Activated CD8-positive, alpha-beta T cell treated with anti-CD3 and anti-CD28 coated beads, Interleukin-2, amount 10 ng/mL, durations not matched to agents 7 days and 5 days (primary cell): ENCODE measurements at regions not wholly inside any gene's neighbourhood (a gene's known extent, or its start where the extent isn't known, plus 50 kb on each side); places are given as distances from the start of the nearest gene placed in this dataset.

Source experiments
- ATAC-seq: fragments of 150-1000 bp; cut with Tn5 transposase; one replicate; pipeline ENCODE4 v1.10.0; 2021; ENCODE audit warnings: moderate library complexity
- CTCF ChIA-PET: fragments of 350-600 bp; sonication (Branson Sonifier 250); formaldehyde crosslinking; loops from one replicate; lab custom pipeline; 2021; ENCODE audit warnings: antibody characterized with exemption; lab: Charles Lee
- POLR2A ChIA-PET: fragments of 350-600 bp; sonication (Branson Sonifier 250); formaldehyde crosslinking; loops from one replicate; lab custom pipeline; 2021; ENCODE audit warnings: antibody characterized with exemption; lab: Charles Lee
- DNase-seq: peaks from one replicate; pipeline ENCODE4 v3.0.0-alpha.2; 2020
- H3K27ac Mint-ChIP-seq: one replicate; pipeline ENCODE4 v1.8.0; 2021; ENCODE audit warnings: mild to moderate bottlenecking, mixed read lengths
- H3K27me3 Mint-ChIP-seq: one replicate; pipeline ENCODE4 v1.8.0; 2021; ENCODE audit warnings: low read depth, mixed read lengths
- H3K36me3 Mint-ChIP-seq: one replicate; pipeline ENCODE4 v1.8.0; 2021; ENCODE audit warnings: low read depth, mixed read lengths
- H3K4me1 Mint-ChIP-seq: one replicate; pipeline ENCODE4 v1.8.0; 2021; ENCODE audit warnings: low read depth, mixed read lengths
- H3K4me3 Mint-ChIP-seq: one replicate; pipeline ENCODE4 v1.8.0; 2021; ENCODE audit warnings: mild to moderate bottlenecking, mixed read lengths
- H3K9me3 Mint-ChIP-seq: one replicate; pipeline ENCODE4 v1.8.0; 2022; ENCODE audit warnings: mixed read lengths; ENCODE audit not compliant: insufficient read depth

DNA sequence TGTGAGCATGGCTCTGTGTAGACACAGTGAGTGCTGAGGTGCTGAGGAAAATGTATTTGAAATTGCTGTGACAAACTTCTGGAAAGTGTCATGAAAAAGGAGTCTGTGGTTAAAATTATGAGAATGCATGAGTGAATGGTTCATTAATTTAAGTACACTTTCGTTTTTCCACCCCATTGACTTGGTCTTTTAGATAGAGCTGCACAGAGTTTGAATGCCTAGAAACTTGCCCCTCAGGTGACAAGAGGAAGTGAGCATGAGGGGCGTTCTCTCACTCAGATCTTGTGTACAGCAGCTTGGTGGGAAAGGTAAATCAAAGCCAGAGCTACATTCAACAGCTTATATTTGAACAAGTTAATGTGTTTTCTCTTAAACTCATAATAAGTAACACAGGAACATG is 296.8 kb downstream of the WDR72 start:
- Mint-ChIP-seq H3K9me3 (peaks cover 3% of the 10 kb centered on the region), H3K27ac (no peak overlapping the region), H3K27me3 (no peaks in the 10 kb centered on the region), H3K36me3 (no peaks in the 10 kb centered on the region), H3K4me3 (no peak overlapping the region), H3K4me1 (no peaks in the 10 kb centered on the region)
- CTCF ChIA-PET: no interaction called here
- POLR2A ChIA-PET: no interaction called here
- DNase-seq (no peak), ATAC-seq (no peak)

DNA sequence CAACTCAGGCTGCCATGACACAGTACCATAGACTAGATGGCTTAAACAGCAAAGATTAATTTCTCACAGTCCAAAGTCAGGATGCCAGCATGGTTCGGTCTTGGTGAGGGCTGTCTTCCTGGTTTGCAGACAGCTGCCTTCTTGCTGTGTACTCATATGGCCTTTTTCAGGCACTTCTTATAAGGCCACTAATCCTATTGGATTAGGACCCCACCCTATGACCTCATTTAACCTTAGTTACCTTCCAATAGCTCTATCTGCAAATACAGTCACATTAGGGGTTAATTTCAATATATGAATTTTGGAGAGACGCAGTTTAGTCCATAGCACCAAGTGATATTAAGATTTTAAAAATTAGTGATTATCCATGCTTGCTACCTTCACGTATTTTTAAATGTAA is 297.8 kb downstream of the WDR72 start:
- Mint-ChIP-seq H3K27ac (no peak overlapping the region), H3K4me1 (no peaks in the 10 kb centered on the region), H3K27me3 (no peaks in the 10 kb centered on the region), H3K9me3 (peaks cover 3% of the 10 kb centered on the region), H3K4me3 (no peak overlapping the region), H3K36me3 (no peaks in the 10 kb centered on the region)
- ChIA-PET CTCF (no interaction called here), POLR2A (no interaction called here)
- ATAC-seq (no peak), DNase-seq (no peak)

DNA sequence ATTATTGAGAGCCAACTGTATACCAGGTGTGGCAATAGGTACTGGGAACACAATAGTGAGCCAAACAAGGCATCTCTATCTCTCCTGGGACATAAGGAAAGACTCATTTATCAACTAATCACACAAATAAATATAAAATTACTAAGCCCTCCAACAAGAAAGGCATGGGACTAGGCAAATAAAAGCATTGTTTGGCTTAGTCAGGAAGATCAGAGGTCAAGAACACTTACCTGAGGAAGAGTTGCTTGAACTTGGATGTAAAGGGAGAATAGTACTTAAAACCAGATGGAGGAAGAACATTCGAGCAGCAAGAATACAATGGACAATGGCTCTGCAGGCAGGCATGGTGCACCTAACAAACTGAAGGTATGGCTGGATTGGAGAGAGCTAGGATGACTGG is 300.7 kb downstream of the WDR72 start:
- H3K4me3 Mint-ChIP-seq: no peak overlapping the region
- CTCF ChIA-PET: no interaction called here
- DNase-seq (no peak), ATAC-seq (no peak)
- H3K4me1 Mint-ChIP-seq: no peaks in the 10 kb centered on the region
- H3K27ac Mint-ChIP-seq: no peak overlapping the region
- peaks cover 3% of the 10 kb centered on the region for H3K9me3 Mint-ChIP-seq
- H3K27me3 Mint-ChIP-seq: no peaks in the 10 kb centered on the region
- no peaks in the 10 kb centered on the region for H3K36me3 Mint-ChIP-seq
- POLR2A ChIA-PET: no interaction called here

DNA sequence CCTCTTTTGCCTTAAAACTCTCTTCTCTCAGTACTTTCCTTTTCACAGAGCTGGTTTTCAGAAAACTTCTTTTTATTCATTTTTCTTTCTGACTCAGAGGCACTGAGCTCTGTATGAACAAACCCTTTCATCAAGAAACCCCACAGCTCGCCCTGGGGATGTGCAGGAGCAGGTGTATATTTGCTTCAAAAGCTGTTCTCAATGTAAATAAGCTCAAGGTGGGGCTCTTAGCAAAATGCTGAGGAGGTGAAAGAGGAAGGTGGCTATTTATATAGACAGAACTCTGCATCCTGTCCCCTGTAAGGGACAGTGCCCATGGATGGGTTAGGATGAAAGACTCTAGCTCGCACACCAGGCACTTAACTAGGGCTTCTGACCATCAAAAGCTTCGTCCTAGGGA is 302.0 kb downstream of the WDR72 start:
- no peak for ATAC-seq
- no peak for DNase-seq
- Mint-ChIP-seq H3K27ac (no peak overlapping the region), H3K4me3 (no peak overlapping the region), H3K9me3 (peaks cover 3% of the 10 kb centered on the region), H3K4me1 (no peaks in the 10 kb centered on the region), H3K27me3 (no peaks in the 10 kb centered on the region), H3K36me3 (no peaks in the 10 kb centered on the region)
- CTCF ChIA-PET: no interaction called here
- POLR2A ChIA-PET: no interaction called here

DNA sequence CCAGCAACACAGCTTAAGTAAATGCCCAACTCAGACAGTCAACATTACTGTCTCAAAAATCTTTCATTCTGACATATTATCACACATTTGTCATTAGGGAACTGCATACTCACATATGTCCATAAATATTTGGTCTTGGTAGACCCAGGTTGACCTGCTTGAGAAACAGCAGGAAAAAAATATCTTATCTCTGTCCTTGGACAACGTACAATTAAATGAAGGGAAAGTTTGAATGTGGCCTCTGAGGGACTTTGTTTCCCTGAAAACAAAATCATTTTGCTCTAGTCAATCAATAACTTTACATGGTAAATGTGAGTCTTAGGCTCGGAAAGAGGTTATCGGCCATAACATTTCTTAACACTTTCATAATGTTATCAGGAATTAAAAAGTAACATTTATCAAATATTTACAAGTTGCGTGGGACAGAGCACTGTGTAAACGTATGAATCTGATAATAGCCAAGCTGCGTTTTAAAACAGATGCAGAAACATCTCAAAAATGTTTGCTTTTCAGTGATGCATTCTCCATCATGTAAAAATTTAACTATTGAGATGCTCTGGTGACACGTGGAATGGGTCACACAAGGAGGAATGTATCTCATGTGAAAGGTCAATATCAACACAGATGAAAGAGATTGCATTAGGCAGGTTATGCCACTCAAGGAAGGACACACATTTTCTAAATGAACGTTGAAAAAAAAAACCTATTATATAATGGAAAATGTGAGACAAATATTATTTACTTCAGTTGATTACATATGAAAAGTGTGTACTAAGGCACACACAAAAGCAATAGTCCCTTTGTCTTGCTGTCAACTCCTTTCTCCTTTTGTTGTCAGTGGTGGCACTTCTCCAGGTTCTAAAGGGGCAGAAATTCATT is 304.4 kb downstream of the WDR72 start:
- Mint-ChIP-seq H3K36me3 (no peaks in the 10 kb centered on the region), H3K27ac (no peak overlapping the region), H3K4me3 (no peak overlapping the region), H3K4me1 (no peaks in the 10 kb centered on the region), H3K27me3 (no peaks in the 10 kb centered on the region), H3K9me3 (no peaks in the 10 kb centered on the region)
- CTCF ChIA-PET: no interaction called here
- ATAC-seq (no peak), DNase-seq (no peak)
- POLR2A ChIA-PET: no interaction called here

DNA sequence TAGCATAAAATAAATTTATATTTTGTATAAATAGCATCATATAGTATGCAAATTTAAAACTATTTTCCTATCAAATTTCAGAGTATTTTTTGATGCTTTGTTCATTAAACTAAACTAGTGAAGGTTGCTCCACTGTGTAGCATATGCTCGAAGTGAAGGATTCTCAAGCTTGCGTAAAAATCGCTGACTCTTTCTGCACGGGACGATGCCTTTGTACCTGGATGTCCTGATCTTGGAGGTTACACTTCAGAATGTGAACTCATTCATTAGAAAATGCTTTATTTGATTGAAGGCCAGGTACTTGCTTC is 305.0 kb downstream of the WDR72 start:
- H3K36me3 Mint-ChIP-seq: no peaks in the 10 kb centered on the region
- ChIA-PET POLR2A (no interaction called here), CTCF (no interaction called here)
- no peaks in the 10 kb centered on the region for H3K9me3 Mint-ChIP-seq
- H3K27ac Mint-ChIP-seq: no peak overlapping the region
- H3K4me1 Mint-ChIP-seq: no peaks in the 10 kb centered on the region
- no peaks in the 10 kb centered on the region for H3K27me3 Mint-ChIP-seq
- H3K4me3 Mint-ChIP-seq: no peak overlapping the region
- ATAC-seq: no peak
- DNase-seq: no peak

DNA sequence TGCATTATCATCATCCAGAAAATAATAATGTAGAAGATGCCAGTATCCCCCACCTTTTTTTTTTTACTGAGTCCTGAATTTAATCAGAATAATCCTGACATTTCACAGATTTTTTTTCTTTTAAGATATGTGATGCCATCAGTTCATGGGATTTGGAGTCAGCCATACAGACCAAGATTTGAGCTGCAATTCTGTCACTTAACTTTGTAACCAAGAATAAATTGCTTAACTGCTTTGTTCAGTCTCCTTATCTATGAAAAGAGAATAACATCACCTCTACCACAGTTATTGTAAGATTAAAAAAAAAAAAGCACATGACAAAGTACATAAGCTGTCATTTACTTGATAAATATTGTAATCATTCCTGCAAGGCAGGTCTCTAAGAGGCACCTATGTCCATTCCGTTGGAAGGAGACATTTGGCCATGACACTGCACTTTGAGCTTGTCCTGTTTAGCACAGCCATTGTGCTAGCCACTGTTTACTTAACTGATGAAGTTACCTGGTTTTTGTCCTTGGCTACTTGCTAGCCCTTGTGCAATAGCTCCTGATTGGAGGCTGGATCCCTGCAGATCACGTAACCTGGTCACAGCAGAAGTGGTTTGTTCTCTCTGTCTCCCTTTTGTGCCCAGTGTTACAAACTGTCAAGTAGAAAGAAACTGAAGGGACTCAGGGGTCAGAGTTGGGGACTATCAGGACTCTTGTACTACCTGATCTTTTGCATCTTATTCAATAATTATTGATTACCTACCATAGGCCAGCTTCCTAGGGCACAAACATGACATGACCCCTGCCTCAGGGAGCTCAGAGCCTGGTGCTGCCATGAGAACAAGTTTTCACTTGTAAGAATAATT is 306.0 kb downstream of the WDR72 start:
- Mint-ChIP-seq H3K27ac (no peak overlapping the region), H3K4me1 (no peaks in the 10 kb centered on the region), H3K27me3 (no peaks in the 10 kb centered on the region), H3K9me3 (no peaks in the 10 kb centered on the region), H3K4me3 (no peak overlapping the region), H3K36me3 (no peaks in the 10 kb centered on the region)
- POLR2A ChIA-PET: no interaction called here
- CTCF ChIA-PET: no interaction called here
- no peak for DNase-seq
- no peak for ATAC-seq

DNA sequence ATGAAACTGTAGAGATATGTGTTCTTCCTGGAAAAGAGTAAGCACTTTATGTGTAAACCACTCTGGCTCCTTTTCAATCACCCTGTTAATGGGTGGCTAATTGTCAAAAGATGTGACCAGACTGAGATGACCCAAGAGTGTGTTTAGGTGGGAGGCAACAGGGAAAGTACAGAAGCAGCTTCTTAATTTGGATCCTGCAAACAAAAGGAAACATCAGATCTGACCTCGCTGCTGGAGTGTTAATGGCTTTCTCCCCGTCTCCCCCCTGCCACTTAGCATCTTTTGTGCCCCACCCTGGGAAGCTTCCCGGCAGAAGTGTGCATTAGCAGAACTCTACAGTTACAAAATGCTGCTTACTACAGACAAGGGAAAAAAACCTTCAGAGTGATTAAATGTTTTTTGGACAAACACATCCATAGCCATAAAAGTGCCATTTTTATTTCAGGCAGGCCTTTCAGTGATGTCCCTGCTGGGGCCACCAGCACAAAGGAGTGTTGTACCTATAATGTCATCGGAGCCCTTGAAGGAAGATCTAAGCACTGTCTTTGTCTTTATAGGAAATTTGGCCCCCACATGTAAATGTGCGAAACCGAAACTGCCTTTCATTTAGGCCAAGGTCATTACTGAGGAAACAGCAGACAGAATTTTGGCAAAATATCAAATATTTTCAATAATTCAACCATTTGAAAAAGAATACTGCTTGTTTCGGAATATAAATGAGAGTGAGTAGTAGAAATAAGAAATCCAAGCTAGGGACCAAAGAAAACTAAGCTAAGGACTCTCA is 311.0 kb downstream of the WDR72 start:
- ChIA-PET CTCF (no interaction called here), POLR2A (no interaction called here)
- Mint-ChIP-seq H3K4me3 (no peak overlapping the region), H3K27me3 (no peaks in the 10 kb centered on the region), H3K27ac (no peak overlapping the region), H3K9me3 (no peaks in the 10 kb centered on the region), H3K36me3 (no peaks in the 10 kb centered on the region), H3K4me1 (no peaks in the 10 kb centered on the region)
- DNase-seq: no peak
- no peak for ATAC-seq

DNA sequence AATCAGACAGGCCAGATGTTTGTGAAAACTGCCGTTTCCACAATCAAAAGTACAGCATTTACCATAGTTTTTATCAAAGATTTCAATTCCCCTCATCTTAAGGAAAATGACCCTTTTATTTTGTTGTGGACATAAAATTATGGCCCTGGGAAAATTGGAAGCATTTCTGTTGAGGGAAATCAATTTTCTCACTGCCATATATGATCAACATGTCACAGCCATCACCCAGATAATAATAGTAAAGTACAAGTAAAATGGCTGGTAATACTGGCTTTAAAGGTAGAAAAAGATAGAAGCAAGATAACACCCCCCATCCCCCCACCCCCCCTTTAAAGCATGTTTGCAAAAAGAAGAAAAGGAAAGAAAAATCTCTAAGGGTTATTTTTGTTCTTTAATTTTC is 311.7 kb downstream of the WDR72 start:
- Mint-ChIP-seq H3K27ac (no peak overlapping the region), H3K9me3 (no peaks in the 10 kb centered on the region), H3K4me3 (no peak overlapping the region), H3K36me3 (no peaks in the 10 kb centered on the region), H3K4me1 (no peaks in the 10 kb centered on the region), H3K27me3 (no peaks in the 10 kb centered on the region)
- ChIA-PET CTCF (no interaction called here), POLR2A (no interaction called here)
- DNase-seq (no peak), ATAC-seq (no peak)

DNA sequence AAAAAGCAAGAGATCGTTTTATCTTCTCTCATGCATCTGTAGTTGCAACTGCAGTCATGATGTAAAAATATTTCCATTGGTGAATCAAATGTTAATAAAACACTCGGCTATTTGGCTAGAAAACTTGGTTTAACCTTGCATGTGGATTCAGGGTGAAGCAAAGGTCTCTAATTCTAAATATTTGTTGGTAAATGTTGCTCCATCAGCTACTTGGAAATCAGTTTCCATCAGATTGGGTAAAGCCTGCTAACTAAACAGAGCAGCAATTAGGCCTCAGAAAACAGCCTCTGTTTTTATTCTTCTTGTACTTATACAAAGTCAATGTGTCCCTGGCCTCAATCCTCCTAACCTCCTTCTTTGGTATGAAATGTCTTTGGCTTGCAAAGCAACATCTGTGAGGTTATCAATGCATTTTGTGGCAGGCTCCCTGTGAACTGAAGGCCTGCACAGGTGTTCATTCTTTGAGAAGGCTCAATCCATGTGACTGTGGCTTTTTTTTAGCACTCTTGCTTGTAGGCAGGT is 312.3 kb downstream of the WDR72 start:
- Mint-ChIP-seq H3K27me3 (no peaks in the 10 kb centered on the region), H3K36me3 (no peaks in the 10 kb centered on the region), H3K27ac (no peak overlapping the region), H3K4me1 (no peaks in the 10 kb centered on the region), H3K4me3 (no peak overlapping the region), H3K9me3 (no peaks in the 10 kb centered on the region)
- CTCF ChIA-PET: no interaction called here
- ATAC-seq (no peak), DNase-seq (no peak)
- POLR2A ChIA-PET: no interaction called here

DNA sequence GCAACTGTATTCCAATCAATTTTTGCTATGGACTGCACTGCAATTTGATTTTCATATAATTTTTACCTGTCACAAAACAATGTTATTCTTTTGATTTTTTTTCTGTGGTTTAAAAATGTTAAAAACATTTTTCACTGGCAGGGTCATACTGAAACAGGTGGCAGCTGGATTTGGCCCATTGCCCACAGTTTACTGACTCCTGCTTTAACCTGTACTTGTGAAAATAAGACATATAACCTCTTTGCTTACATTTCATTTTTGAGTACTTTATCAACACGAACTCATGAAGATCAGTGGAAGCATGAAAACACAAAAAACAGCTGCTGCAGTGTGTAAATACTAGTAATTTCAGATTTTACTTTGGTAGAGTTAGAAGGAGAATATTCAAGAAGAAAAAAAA is 313.1 kb downstream of the WDR72 start:
- DNase-seq (no peak), ATAC-seq (no peak)
- Mint-ChIP-seq H3K9me3 (no peaks in the 10 kb centered on the region), H3K27me3 (no peaks in the 10 kb centered on the region), H3K27ac (no peak overlapping the region), H3K36me3 (no peaks in the 10 kb centered on the region), H3K4me1 (no peaks in the 10 kb centered on the region), H3K4me3 (no peak overlapping the region)
- CTCF ChIA-PET: no interaction called here
- POLR2A ChIA-PET: no interaction called here

DNA sequence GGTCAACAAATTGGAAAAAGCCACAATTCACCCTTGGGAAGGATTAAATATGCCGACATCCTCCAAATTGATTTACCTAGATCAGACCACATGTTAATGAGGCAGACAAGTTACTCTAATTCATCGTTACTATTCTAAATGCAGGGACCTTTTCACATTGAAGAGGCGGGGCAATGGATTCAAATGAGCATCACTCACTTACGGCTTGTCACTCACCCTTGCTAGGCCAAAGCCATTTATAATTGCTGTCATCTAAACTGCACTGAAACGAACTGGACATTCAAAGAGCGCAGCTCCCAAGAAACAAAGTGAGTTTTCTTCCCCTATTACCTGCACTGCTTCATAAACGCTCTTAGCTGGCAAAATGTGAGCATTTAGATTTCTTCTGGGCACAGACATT is 313.9 kb downstream of the WDR72 start:
- Mint-ChIP-seq H3K4me3 (no peak overlapping the region), H3K9me3 (no peaks in the 10 kb centered on the region), H3K36me3 (no peaks in the 10 kb centered on the region), H3K4me1 (no peaks in the 10 kb centered on the region), H3K27ac (no peak overlapping the region), H3K27me3 (no peaks in the 10 kb centered on the region)
- ATAC-seq: no peak
- ChIA-PET CTCF (no interaction called here), POLR2A (no interaction called here)
- no peak for DNase-seq
